GM23338 (cell line): ENCODE measurements at regions not wholly inside any gene's neighbourhood (a gene's known extent, or its start where the extent isn't known, plus 50 kb on each side); places are given as distances from the start of the nearest gene placed in this dataset.
A peak's percentile ranks its signal among the peaks of the same experiment; 100 is the strongest.

Experiments
- ATAC-seq: fragments of 200-7000 bp; cut with Tn5 transposase; 3 replicates; pipeline ENCODE4 v1.9.1; 2020
- DNase-seq: peaks from one replicate; pipeline ENCODE4 v3.0.0-alpha.2; 2015; ENCODE audit warnings: low spot score
- H2AFZ ChIP-seq: fragments of 200-600 bp; sonication (generic); 2 replicates; pipeline ENCODE4 v1.8.0; 2016; ENCODE audit warnings: antibody characterized with exemption, mild to moderate bottlenecking, moderate library complexity
- H3F3A ChIP-seq: fragments of 200-600 bp; sonication (generic); replicated peaks from 2 replicates; pipeline ENCODE4 v1.8.0; 2017; ENCODE audit warnings: antibody characterized with exemption, mixed run types, low read depth
- H3K27ac ChIP-seq: fragments of 200-600 bp; sonication (generic); 2 replicates; pipeline ENCODE4 v1.6.1; 2016; ENCODE audit warnings: low read depth
- H3K27me3 ChIP-seq: fragments of 200-600 bp; sonication (generic); 2 replicates; pipeline ENCODE4 v1.8.0; 2016; ENCODE audit warnings: mild to moderate bottlenecking, mixed run types, moderate library complexity; ENCODE audit not compliant: insufficient read depth
- H3K36me3 ChIP-seq: fragments of 200-600 bp; sonication (generic); 2 replicates; pipeline ENCODE4 v1.8.0; 2016; ENCODE audit warnings: mild to moderate bottlenecking; ENCODE audit not compliant: insufficient read depth
- H3K4me1 ChIP-seq: fragments of 200-600 bp; sonication (generic); 2 replicates; pipeline ENCODE4 v1.8.0; 2016; ENCODE audit warnings: mild to moderate bottlenecking, moderate library complexity; ENCODE audit not compliant: insufficient read depth
- H3K4me2 ChIP-seq: fragments of 200-600 bp; sonication (generic); 2 replicates; pipeline ENCODE4 v1.7.1; 2017; ENCODE audit warnings: mixed run types
- H3K4me3 ChIP-seq: fragments of 200-600 bp; sonication (generic); 2 replicates; pipeline ENCODE4 v1.6.1; 2016; ENCODE audit warnings: mixed run types
- H3K79me2 ChIP-seq: fragments of 200-600 bp; sonication (generic); replicated peaks from 2 replicates; pipeline ENCODE4 v1.8.0; 2017; ENCODE audit warnings: mild to moderate bottlenecking; ENCODE audit not compliant: insufficient read depth
- H3K9me2 ChIP-seq: fragments of 200-600 bp; sonication (generic); 2 replicates; pipeline ENCODE4 v1.8.0; 2017; ENCODE audit not compliant: insufficient read depth
- H4K20me1 ChIP-seq: fragments of 200-600 bp; sonication (generic); replicated peaks from 2 replicates; pipeline ENCODE4 v1.8.0; 2017; ENCODE audit warnings: mild to moderate bottlenecking; ENCODE audit not compliant: insufficient read depth
- H3K27ac Mint-ChIP-seq: 2 replicates; pipeline ENCODE4 v1.8.0; 2020; ENCODE audit warnings: inconsistent platforms, mild to moderate bottlenecking, moderate library complexity, mixed read lengths
- H3K27me3 Mint-ChIP-seq: 3 replicates; pipeline ENCODE4 v1.8.0; 2022; ENCODE audit warnings: low read depth, mild to moderate bottlenecking, moderate library complexity, mixed read lengths, inconsistent platforms; ENCODE audit not compliant: insufficient read depth, poor library complexity
- H3K36me3 Mint-ChIP-seq: 3 replicates; pipeline ENCODE4 v1.8.0; 2021; ENCODE audit warnings: low read depth, mild to moderate bottlenecking, inconsistent platforms, moderate library complexity, mixed read lengths
- H3K4me1 Mint-ChIP-seq: 3 replicates; pipeline ENCODE4 v1.8.0; 2020; ENCODE audit warnings: mild to moderate bottlenecking, inconsistent platforms, mixed read lengths
- H3K4me3 Mint-ChIP-seq: 3 replicates; pipeline ENCODE4 v1.8.0; 2021; ENCODE audit warnings: moderate library complexity, mild to moderate bottlenecking, inconsistent platforms, mixed read lengths
- H3K9me3 Mint-ChIP-seq: 3 replicates; pipeline ENCODE4 v1.8.0; 2020; ENCODE audit warnings: moderate library complexity, mild to moderate bottlenecking, inconsistent platforms, mixed read lengths
- CREB1 ChIP-seq: fragments of 250-450 bp; sonication (Bioruptor Pico); IDR thresholded peaks from 2 replicates; pipeline ENCODE4 v1.5.0; 2020; ENCODE audit warnings: low read depth, mild to moderate bottlenecking, moderate library complexity
- CTCF ChIP-seq, 2 experiments: fragments of 200-600 bp in 1 of 2; sonication (generic) in 1 of 2; conservative IDR thresholded peaks; 2 replicates each; pipeline versions ENCODE4 v1.5.1 to v1.6.1; 2016 to 2017; ENCODE audit warnings: antibody characterized with exemption in 2 of 2, low read depth in 2 of 2, mild to moderate bottlenecking in 2 of 2, moderate library complexity in 1 of 2
- ETS1 ChIP-seq: IDR thresholded peaks from 2 replicates; pipeline ENCODE4 v1.6.1; 2016; ENCODE audit warnings: antibody characterized with exemption
- EZH2 ChIP-seq: fragments of 200-600 bp; sonication (generic); IDR thresholded peaks from one replicate; pipeline ENCODE4 v1.8.0; 2017; ENCODE audit warnings: antibody characterized with exemption, mild to moderate bottlenecking, low read depth; ENCODE audit not compliant: unreplicated experiment
- EZH2phosphoT487 ChIP-seq: fragments of 200-600 bp; sonication (generic); IDR thresholded peaks from one replicate; pipeline ENCODE4 v1.8.1; 2018; ENCODE audit warnings: antibody characterized with exemption; ENCODE audit not compliant: unreplicated experiment
- JUNB ChIP-seq: IDR thresholded peaks from one replicate; pipeline ENCODE4 v1.6.1; 2016; ENCODE audit warnings: antibody characterized with exemption; ENCODE audit not compliant: unreplicated experiment
- NANOG ChIP-seq: IDR thresholded peaks from 2 replicates; pipeline ENCODE4 v1.6.1; 2016; ENCODE audit warnings: antibody characterized with exemption, borderline replicate concordance
- POLR2AphosphoS5 ChIP-seq: IDR thresholded peaks from 2 replicates; pipeline ENCODE4 v1.6.1; 2016; ENCODE audit warnings: antibody characterized with exemption, low read depth
- REST ChIP-seq: IDR thresholded peaks from one replicate; pipeline ENCODE4 v1.6.1; 2018; ENCODE audit warnings: antibody characterized with exemption; ENCODE audit not compliant: unreplicated experiment
- STAT1 ChIP-seq: IDR thresholded peaks from one replicate; pipeline ENCODE4 v1.6.1; 2016; ENCODE audit warnings: antibody characterized with exemption; ENCODE audit not compliant: unreplicated experiment
- ZNF114 ChIP-seq: fragments of 250-450 bp; sonication (Bioruptor Pico); IDR thresholded peaks from 2 replicates; pipeline ENCODE4 v1.5.0; 2020; ENCODE audit warnings: mild to moderate bottlenecking, moderate library complexity
- ZNF331 ChIP-seq: fragments of 250-450 bp; sonication (Bioruptor Pico); IDR thresholded peaks from 2 replicates; pipeline ENCODE4 v1.5.0; 2020; ENCODE audit warnings: low read depth, mild to moderate bottlenecking, moderate library complexity
- TF ChIP-seq, protein P1 (sequence below): fragments of 250-450 bp; sonication (Bioruptor Pico); IDR thresholded peaks from 2 replicates; pipeline ENCODE4 v1.5.0; 2020; ENCODE audit warnings: mild to moderate bottlenecking, moderate library complexity

DNA sequence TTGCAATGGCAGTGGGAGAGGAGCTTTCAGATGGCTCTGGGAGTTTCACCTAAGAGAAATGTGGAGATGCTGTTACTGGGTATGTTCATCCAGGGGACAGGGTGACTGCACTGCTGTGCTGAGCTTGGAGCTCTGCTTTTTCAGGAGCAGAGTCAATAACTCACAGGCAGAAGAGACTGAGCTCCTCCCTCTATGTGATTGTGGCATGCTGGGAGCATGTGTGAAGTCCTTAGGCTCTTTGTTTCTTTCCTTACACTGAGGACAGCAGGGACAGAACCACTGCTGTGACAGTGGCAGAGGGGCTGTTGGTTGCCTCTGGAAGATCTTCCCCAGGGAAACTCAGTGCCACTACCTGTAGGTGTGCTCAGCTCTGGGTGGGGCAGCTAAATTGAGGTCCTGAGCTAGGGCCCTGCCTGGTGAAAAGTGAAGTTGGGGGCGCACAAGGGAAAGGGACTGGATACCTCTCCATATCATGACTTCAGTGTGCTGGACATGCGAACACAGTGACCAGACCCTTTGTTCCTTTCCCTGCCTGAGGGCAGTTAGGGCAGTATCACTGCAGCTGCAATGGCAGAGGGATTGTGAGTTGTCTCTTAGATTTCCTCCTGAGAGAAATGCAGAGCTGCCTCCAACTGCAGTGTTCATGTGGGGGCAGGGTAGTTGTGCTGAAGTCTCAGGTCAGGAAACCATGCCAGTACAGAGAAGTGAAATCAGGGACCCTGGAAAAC lies 156.7 kb downstream of the TENT5D start:
- Histone ChIP-seq H3K4me1 (no peaks in the 10 kb centered on the region), H3F3A (no peaks in the 10 kb centered on the region)

More for the DNA sequence above, 156.7 kb downstream of the TENT5D start:
- no peak for DNase-seq
- Histone ChIP-seq H3K27ac (no peak overlapping the region), H4K20me1 (no peaks in the 10 kb centered on the region), H3K79me2 (no peaks in the 10 kb centered on the region), H3K9me2 (no peaks in the 10 kb centered on the region), H3K4me3 (no peak overlapping the region), H3K4me2 (no peak overlapping the region), H3K27me3 (no peaks in the 10 kb centered on the region), H2AFZ (no peak overlapping the region), H3K36me3 (no peaks in the 10 kb centered on the region)
- Mint-ChIP-seq H3K4me1 (peaks cover 3% of the 10 kb centered on the region; the same call in 1 of the 3 replicates), H3K36me3 (peaks cover 6% of the 10 kb centered on the region; the same call in 1 of the 3 replicates), H3K27ac (no peak overlapping the region), H3K9me3 (peaks cover 16% of the 10 kb centered on the region), H3K27me3 (peaks cover 2% of the 10 kb centered on the region), H3K4me3 (no peak overlapping the region)
- no peak for TF ChIP-seq EZH2phosphoT487
- TF ChIP-seq EZH2: no peak
- TF ChIP-seq POLR2AphosphoS5: no peak
- TF ChIP-seq REST: no peak
- TF ChIP-seq, protein P1, sequence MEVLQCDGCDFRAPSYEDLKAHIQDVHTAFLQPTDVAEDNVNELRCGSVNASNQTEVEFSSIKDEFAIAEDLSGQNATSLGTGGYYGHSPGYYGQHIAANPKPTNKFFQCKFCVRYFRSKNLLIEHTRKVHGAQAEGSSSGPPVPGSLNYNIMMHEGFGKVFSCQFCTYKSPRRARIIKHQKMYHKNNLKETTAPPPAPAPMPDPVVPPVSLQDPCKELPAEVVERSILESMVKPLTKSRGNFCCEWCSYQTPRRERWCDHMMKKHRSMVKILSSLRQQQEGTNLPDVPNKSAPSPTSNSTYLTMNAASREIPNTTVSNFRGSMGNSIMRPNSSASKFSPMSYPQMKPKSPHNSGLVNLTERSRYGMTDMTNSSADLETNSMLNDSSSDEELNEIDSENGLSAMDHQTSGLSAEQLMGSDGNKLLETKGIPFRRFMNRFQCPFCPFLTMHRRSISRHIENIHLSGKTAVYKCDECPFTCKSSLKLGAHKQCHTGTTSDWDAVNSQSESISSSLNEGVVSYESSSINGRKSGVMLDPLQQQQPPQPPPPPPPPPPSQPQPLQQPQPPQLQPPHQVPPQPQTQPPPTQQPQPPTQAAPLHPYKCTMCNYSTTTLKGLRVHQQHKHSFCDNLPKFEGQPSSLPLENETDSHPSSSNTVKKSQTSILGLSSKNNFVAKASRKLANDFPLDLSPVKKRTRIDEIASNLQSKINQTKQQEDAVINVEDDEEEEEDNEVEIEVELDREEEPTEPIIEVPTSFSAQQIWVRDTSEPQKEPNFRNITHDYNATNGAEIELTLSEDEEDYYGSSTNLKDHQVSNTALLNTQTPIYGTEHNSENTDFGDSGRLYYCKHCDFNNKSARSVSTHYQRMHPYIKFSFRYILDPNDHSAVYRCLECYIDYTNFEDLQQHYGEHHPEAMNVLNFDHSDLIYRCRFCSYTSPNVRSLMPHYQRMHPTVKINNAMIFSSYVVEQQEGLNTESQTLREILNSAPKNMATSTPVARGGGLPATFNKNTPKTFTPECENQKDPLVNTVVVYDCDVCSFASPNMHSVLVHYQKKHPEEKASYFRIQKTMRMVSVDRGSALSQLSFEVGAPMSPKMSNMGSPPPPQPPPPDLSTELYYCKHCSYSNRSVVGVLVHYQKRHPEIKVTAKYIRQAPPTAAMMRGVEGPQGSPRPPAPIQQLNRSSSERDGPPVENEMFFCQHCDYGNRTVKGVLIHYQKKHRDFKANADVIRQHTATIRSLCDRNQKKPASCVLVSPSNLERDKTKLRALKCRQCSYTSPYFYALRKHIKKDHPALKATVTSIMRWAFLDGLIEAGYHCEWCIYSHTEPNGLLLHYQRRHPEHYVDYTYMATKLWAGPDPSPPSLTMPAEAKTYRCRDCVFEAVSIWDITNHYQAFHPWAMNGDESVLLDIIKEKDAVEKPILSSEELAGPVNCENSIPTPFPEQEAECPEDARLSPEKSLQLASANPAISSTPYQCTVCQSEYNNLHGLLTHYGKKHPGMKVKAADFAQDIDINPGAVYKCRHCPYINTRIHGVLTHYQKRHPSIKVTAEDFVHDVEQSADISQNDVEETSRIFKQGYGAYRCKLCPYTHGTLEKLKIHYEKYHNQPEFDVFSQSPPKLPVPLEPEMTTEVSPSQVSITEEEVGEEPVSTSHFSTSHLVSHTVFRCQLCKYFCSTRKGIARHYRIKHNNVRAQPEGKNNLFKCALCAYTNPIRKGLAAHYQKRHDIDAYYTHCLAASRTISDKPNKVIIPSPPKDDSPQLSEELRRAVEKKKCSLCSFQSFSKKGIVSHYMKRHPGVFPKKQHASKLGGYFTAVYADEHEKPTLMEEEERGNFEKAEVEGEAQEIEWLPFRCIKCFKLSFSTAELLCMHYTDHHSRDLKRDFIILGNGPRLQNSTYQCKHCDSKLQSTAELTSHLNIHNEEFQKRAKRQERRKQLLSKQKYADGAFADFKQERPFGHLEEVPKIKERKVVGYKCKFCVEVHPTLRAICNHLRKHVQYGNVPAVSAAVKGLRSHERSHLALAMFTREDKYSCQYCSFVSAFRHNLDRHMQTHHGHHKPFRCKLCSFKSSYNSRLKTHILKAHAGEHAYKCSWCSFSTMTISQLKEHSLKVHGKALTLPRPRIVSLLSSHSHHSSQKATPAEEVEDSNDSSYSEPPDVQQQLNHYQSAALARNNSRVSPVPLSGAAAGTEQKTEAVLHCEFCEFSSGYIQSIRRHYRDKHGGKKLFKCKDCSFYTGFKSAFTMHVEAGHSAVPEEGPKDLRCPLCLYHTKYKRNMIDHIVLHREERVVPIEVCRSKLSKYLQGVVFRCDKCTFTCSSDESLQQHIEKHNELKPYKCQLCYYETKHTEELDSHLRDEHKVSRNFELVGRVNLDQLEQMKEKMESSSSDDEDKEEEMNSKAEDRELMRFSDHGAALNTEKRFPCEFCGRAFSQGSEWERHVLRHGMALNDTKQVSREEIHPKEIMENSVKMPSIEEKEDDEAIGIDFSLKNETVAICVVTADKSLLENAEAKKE: no peak
- no peak for TF ChIP-seq ZNF331
- no peak for TF ChIP-seq CREB1 (CRISPR knock-in tag)
- TF ChIP-seq JUNB: no peak
- TF ChIP-seq CTCF (conservative IDR thresholded peaks at IDR 0.05; ENCODE audit: low read depth in 2 of 2): no peak
- TF ChIP-seq ETS1: no peak
- no peak for TF ChIP-seq NANOG
- no peak for TF ChIP-seq ZNF114 (CRISPR knock-in tag)
- TF ChIP-seq STAT1: no peak
- ATAC-seq: peak; percentile 42; the same call in 1 of the 3 replicates
